ENCODE measurements at regions not wholly inside any gene's neighbourhood (a gene's known extent, or its start where the extent isn't known, plus 50 kb on each side); places are given as distances from the start of the nearest gene placed in this dataset.
A peak's percentile ranks its signal among the peaks of the same experiment; 100 is the strongest.

GRCh38 chr18:76686737-76687231 lies 135.6 kb upstream of the ZNF236 start:
- peak in 1 of 4 donors; percentile 60 for DNase-seq (ENCODE audit: low read depth in 4 of 4, low spot score in 3 of 4)

DNA sequence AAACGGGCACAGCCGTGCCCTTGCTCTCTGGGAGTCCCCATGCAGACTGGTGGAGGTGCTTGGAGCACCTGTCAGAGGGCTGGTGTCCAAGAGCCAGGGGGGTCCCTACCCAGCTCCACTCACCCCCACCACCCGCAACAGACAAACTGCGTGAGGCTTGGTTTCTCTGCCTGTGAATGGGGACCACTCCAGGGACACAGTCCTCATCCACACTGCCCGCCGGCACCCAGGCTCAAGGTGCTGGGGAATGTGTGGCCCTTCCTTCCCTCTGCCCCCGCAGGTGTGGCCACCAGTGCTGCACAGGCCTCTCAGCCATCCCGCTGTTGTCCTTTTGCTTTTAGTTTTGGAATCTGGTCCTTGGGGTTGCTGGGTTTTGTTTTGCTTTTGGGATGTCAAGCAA lies 136.5 kb upstream of the ZNF236 start:
- no peak for DNase-seq (ENCODE audit: low read depth in 4 of 4, low spot score in 3 of 4)

DNA sequence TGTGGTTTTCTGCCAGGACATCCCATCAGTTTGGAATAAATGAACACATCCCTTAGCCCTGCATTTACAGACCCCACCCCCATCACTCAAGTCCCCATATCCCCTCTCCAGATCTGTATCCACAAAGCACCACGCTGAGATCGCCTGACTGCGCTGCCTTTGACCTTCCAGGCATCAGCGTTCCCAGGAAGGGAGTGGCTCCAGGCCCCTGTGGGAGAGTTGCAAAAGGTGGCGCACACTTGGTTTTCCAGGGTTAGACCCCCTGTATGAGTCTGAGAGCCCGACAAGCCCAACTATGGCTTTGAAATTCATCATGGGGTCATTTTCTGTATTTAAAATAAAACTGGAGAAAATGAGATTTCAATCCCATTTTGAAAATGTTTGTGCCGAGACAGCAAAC lies 137.0 kb upstream of the ZNF236 start:
- DNase-seq (ENCODE audit: low read depth in 4 of 4, low spot score in 3 of 4): no peak

DNA sequence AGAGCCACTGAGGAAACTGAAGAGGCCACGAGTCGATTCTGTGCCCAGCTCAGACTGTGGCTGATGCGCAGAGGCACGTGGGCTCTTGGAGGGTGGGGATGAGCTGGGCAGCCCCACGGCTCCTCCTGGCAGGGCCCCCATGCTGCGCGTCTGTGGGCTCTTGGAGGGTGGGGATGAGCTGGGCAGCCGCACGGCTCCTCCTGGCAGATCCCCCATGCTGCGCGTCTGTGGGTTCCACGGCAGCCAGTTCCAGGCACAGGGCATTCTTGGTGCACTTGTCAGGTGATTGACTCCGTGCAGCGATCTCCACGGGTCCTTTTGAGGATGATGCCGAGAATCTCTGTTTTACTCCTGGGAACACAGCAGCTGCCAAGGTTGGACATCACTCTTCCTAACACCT lies 138.1 kb upstream of the ZNF236 start:
- DNase-seq (ENCODE audit: low read depth in 4 of 4, low spot score in 3 of 4): no peak

GRCh38 chr18:76679945-76680344 lies 142.4 kb upstream of the ZNF236 start:
- DNase-seq (ENCODE audit: low read depth in 4 of 4, low spot score in 3 of 4): no peak

GRCh38 chr18:76679259-76679658 lies 143.1 kb upstream of the ZNF236 start:
- no peak for DNase-seq (ENCODE audit: low read depth in 4 of 4, low spot score in 3 of 4)

GRCh38 chr18:76678248-76678647 lies 144.1 kb upstream of the ZNF236 start:
- DNase-seq (ENCODE audit: low read depth in 4 of 4, low spot score in 3 of 4): no peak

- DNase-seq (ENCODE audit: low read depth in 4 of 4, low spot score in 3 of 4): no peak
Observed at GRCh38 chr18:76674596-76674995, 147.8 kb upstream of the ZNF236 start.

- no peak for DNase-seq (ENCODE audit: low read depth in 4 of 4, low spot score in 3 of 4)
Observed at GRCh38 chr18:76673281-76674185, 148.8 kb upstream of the ZNF236 start.

GRCh38 chr18:76672627-76673026 lies 149.7 kb upstream of the ZNF236 start:
- no peak for DNase-seq (ENCODE audit: low read depth in 4 of 4, low spot score in 3 of 4)

- DNase-seq (ENCODE audit: low read depth in 4 of 4, low spot score in 3 of 4): no peak
Observed at GRCh38 chr18:76670564-76671288, 151.6 kb upstream of the ZNF236 start.

DNA sequence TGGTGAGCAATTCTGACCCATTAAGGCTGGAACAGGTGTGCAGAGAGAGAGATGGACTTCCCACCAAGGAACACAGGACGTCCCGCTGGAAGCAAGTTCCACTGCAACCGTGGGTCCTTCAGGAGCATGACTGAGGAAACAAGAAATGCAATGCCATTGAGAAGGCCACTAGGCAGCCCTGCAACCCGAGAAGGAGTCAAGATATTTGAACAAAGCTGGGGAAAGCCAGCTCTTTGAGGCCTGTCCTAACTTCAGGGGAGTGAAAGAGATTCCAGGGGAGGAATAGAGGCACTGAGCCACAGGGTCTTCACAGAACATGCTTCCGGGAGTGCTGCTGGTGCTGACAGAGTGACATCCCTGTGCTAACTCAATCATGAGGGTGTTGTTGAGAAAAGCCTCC lies 153.8 kb upstream of the ZNF236 start:
- no peak for DNase-seq (ENCODE audit: low read depth in 4 of 4, low spot score in 3 of 4)

DNA sequence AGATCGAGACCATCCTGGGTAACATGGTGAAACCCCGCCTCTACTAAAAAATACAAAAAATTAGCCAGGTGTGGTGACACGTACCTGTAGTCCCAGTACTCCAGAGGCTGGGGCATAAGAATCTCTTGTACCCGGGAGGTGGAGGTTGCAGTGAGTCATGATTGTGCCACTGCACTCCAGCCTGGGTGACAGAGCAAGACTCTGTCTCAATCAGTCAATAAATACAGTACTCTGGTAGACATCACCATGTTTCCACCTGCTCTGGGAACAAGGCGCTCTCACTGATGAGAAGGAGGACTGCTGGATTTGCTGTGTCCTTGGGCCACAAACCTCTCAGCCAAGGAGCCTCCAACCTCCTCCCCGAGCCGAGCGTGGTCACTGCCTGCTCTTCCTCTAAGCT lies 154.2 kb upstream of the ZNF236 start:
- no peak for DNase-seq (ENCODE audit: low read depth in 4 of 4, low spot score in 3 of 4)

DNA sequence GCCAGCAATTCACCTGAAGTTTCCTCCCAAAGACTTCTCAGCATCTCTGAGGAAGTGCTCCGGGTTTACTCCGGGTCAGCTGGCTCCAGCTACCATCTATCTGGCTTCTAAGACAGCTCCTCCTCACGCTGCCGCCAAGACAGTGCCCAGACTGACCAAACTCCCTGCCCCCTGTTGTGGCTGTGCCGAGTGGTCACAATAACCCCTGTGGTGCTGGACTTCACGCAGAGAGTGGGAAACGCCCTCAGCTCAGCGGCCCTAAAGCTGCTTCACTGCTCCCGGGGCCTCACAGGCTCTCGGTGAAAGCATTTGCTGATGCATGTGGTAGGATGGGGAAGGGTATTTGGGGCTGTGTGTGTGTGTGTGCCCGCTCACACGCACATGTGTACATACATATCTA lies 154.8 kb upstream of the ZNF236 start:
- DNase-seq (ENCODE audit: low read depth in 4 of 4, low spot score in 3 of 4): no peak

- no peak for DNase-seq (ENCODE audit: low read depth in 4 of 4, low spot score in 3 of 4)
Observed at GRCh38 chr18:76662626-76663025, 159.7 kb upstream of the ZNF236 start.

- DNase-seq (ENCODE audit: low read depth in 4 of 4, low spot score in 3 of 4): no peak
Observed at GRCh38 chr18:76660571-76661192, 161.7 kb upstream of the ZNF236 start.

GRCh38 chr18:76658627-76659026 lies 163.6 kb upstream of the ZNF516 start:
- DNase-seq (ENCODE audit: low read depth in 4 of 4, low spot score in 3 of 4): no peak

DNA sequence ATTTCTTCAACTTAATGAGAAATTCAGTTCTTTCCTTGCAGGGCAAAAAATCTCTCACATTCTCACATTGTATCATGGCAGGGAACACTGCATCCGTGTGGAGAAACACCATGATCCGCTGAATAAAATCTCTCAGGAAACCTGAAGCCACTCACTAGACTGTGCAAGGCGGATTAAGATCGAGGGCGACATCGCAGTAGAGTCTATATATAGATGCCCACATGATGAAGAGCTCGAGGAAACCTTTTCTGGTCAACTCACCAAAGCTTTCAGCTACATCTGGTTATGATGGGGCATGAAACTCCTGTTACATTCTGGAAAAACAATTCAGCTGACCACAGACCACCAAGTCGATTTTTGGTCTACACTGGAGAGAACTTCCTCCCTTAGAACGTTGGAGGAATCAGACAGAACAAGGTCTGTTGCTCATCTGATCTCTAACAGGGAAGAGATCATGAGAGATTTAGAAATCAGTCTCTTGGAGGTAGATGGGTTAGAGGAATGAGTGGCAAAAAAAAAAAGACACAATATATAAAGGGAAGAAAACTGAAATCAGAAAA lies 162.9 kb upstream of the ZNF516 start:
- DNase-seq (ENCODE audit: low read depth in 4 of 4, low spot score in 3 of 4): no peak

GRCh38 chr18:76656925-76657827 lies 162.1 kb upstream of the ZNF516 start:
- no peak for DNase-seq (ENCODE audit: low read depth in 4 of 4, low spot score in 3 of 4)

DNA sequence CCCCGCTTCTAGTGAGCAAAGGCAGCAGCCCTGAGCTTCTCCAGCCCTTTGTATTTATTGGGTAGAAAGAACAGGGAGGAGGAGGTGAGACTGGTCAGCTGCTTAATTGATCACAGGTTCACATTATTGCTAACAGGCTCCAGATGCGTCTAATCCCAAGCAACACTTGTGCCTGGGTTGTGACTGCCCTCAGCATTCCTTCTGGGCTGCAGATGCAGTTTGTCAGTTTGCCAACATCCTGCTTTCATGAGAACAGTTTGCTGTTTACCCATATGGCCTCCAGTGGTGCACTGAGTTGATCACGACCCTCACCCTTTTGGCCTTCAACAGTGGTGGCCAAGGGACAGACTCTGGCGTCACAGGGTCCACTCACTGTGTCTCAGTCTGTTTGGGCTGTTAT lies 159.5 kb upstream of the ZNF516 start:
- DNase-seq (ENCODE audit: low read depth in 4 of 4, low spot score in 3 of 4): no peak
